T-cell (primary cell): ENCODE measurements at regions not wholly inside any gene's neighbourhood (a gene's known extent, or its start where the extent isn't known, plus 50 kb on each side); places are given as distances from the start of the nearest gene placed in this dataset.
"Not testable (repeated sequence)": the region's sequence is repeated elsewhere in the genome, so short reads cannot be mapped to it uniquely, and the experiment has no call there.

Experiments
- ATAC-seq, 4 experiments: fragments of 200-7000 bp in 3 of 4; fragments of 150-1000 bp in 1 of 4; cut with Tn5 transposase; replicated peaks in 1 of 4; 1 replicate in 3 of 4; 2 replicates in 1 of 4; pipeline ENCODE4 v1.10.0; 2021; ENCODE audit warnings: moderate library complexity in 3 of 4, mild to moderate bottlenecking in 2 of 4, moderate number of reproducible peaks in 1 of 4
- CTCF ChIA-PET, 2 donors: fragments of 300-600 bp; sonication (Branson Sonifier 250); formaldehyde crosslinking; loops; one replicate each; lab custom pipeline; 2022; ENCODE audit warnings: antibody characterized with exemption in 2 of 2; lab: Charles Lee
- POLR2A ChIA-PET, 2 donors: fragments of 300-600 bp; sonication (Branson Sonifier 250); formaldehyde crosslinking; loops; one replicate each; lab custom pipeline; 2022; ENCODE audit warnings: antibody characterized with exemption in 2 of 2; lab: Charles Lee
- DNase-seq, 35 experiments: peaks; one replicate each; pipeline versions ENCODE4 v3.0.0 to v3.0.0-alpha.2; 2013 to 2023
- H3K27ac ChIP-seq: one replicate; pipeline ENCODE4 v1.5.1; 2013; ENCODE audit warnings: low read length
- H3K27me3 ChIP-seq, 2 experiments: replicated peaks in 1 of 2; 1 replicate in 1 of 2; 2 replicates in 1 of 2; pipeline versions ENCODE4 v1.6.1 to v1.7.0; 2013; ENCODE audit warnings: low read length in 1 of 2, mixed read lengths in 1 of 2; ENCODE audit not compliant: control insufficient read depth in 2 of 2, insufficient read depth in 2 of 2; ENCODE audit errors: extremely low read depth in 1 of 2
- H3K36me3 ChIP-seq, 2 donors: 1 replicate in 1 of 2; 2 replicates in 1 of 2; pipeline versions ENCODE4 v1.6.1 to v1.7.0; 2013; ENCODE audit warnings: low read length in 1 of 2; ENCODE audit not compliant: control insufficient read depth in 2 of 2, insufficient read depth in 1 of 2; ENCODE audit errors: extremely low read depth in 1 of 2
- H3K4me1 ChIP-seq, 2 experiments: 1 replicate in 1 of 2; 2 replicates in 1 of 2; pipeline versions ENCODE4 v1.6.1 to v1.7.0; 2013; ENCODE audit warnings: low read length in 2 of 2, mixed read lengths in 1 of 2; ENCODE audit not compliant: insufficient read depth in 2 of 2, control insufficient read depth in 1 of 2; ENCODE audit errors: extremely low read depth in 1 of 2
- H3K4me3 ChIP-seq, 2 donors: 1 replicate in 1 of 2; 2 replicates in 1 of 2; pipeline versions ENCODE4 v1.5.1 to v1.7.0; 2013; ENCODE audit warnings: mild to moderate bottlenecking in 2 of 2, low read length in 1 of 2, moderate library complexity in 1 of 2; ENCODE audit not compliant: control insufficient read depth in 1 of 2; ENCODE audit errors: extremely low read depth in 1 of 2
- H3K9me3 ChIP-seq: 2 replicates; pipeline ENCODE4 v1.7.0; 2013
- H3K27ac Mint-ChIP-seq, 2 donors: one replicate each; pipeline ENCODE4 v1.8.0; 2020 to 2021; ENCODE audit warnings: mild to moderate bottlenecking in 2 of 2, mixed read lengths in 2 of 2
- H3K27me3 Mint-ChIP-seq, 2 donors: one replicate each; pipeline ENCODE4 v1.8.0; 2021 to 2022; ENCODE audit warnings: mixed read lengths in 2 of 2
- H3K36me3 Mint-ChIP-seq: one replicate; pipeline ENCODE4 v1.8.0; 2021; ENCODE audit warnings: mixed read lengths
- H3K4me1 Mint-ChIP-seq, 3 donors: one replicate each; pipeline ENCODE4 v1.8.0; 2020 to 2022; ENCODE audit warnings: mixed read lengths in 3 of 3, mild to moderate bottlenecking in 1 of 3
- H3K4me3 Mint-ChIP-seq, 3 donors: one replicate each; pipeline ENCODE4 v1.8.0; 2020 to 2022; ENCODE audit warnings: mild to moderate bottlenecking in 3 of 3, mixed read lengths in 3 of 3, moderate library complexity in 3 of 3
- H3K9me3 Mint-ChIP-seq, 3 donors: one replicate each; pipeline ENCODE4 v1.8.0; 2020 to 2022; ENCODE audit warnings: mixed read lengths in 3 of 3
- WGBS: methylation state at CpG from one replicate; pipeline ENCODE4 v1.1.5; 2013; ENCODE audit warnings: missing lambda C conversion rate; ENCODE audit not compliant: insufficient coverage; 5-methylcytosine and 5-hydroxymethylcytosine counted together

DNA sequence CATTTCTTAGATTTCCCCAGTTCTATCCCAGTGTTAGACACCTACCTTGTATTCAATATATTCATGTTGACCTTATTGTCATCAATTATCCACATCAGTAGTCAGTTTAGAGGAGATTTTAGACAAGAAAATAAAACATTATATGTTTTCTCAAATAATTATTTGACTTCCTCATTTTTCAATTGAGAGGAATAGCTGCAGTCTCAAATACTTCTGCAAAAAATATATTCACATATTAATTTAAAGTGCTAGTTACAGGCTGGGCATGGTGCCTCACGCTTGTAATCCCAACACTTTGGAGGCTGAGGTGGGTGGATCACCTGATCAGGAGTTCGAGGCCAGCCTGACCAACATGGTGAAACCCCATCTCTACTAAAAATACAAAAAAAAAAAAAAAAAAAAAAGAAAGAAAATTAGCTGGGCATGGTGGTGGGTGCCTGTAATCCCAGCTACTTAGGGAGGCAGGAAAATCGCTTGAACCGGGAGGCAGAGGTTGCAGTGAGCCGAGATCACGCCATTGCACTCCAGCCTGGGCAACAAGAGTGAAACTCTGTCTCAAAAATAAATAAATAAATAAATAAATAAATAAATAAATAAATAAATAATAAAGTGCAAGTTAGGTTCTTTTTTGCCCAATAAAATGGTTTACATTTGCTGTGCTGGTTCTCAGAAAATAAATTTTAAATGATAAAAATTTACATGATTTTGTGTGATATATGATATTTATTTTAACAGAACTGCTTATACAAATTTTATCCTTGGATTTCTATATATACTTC is 565.3 kb upstream of the GOLIM4 start:
- H3K4me3 ChIP-seq, H3K36me3 ChIP-seq, ATAC-seq, H3K27me3 ChIP-seq, H3K9me3 Mint-ChIP-seq, H3K4me1 ChIP-seq, H3K4me3 Mint-ChIP-seq, H3K27ac ChIP-seq, H3K36me3 Mint-ChIP-seq, H3K4me1 Mint-ChIP-seq, H3K27me3 Mint-ChIP-seq, H3K9me3 ChIP-seq, DNase-seq, H3K27ac Mint-ChIP-seq, CTCF ChIA-PET: not testable (repeated sequence)
- no CpG with 5 or more reads among the region's 6 CpGs for WGBS
- POLR2A ChIA-PET, result interaction anchor here in 1 of 2 donors (0.5 kb wide), 1 partner anchor 8 kb away, joined by 4 read pairs; no protein-coding TSS in a partner anchor

DNA sequence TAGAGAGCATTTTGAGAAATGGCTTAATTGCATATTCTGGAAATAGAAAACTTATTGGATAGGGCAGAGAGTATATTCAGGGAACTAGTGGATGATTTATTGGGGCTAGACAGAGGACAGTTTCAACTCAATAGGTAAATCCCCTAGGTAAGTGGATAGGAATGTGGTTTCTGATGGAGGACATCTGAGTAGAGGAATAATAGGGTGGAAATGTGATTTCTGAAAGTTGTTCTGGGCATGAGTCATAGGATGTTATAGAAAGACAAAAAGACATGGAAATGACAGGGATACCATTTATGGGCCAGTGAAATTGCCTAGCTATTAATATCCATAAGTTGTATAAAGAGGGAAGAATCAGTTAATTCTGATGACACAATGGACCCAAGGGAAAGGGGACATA is 563.3 kb upstream of the GOLIM4 start:
- CTCF ChIA-PET, result no interaction called here
- Mint-ChIP-seq H3K4me1 (no peaks in the 10 kb centered on the region), H3K27ac (no peak overlapping the region), H3K4me3 (no peak overlapping the region), H3K36me3 (no peaks in the 10 kb centered on the region), H3K27me3 (no peaks in the 10 kb centered on the region), H3K9me3 (peaks cover 3 to 10% (median 6%) of the 10 kb centered on the region in 3 donors)
- POLR2A ChIA-PET, result no interaction called here
- ATAC-seq (no peak), DNase-seq (no peak)
- Histone ChIP-seq H3K9me3 (no peaks in the 10 kb centered on the region), H3K4me3 (no peak overlapping the region), H3K27me3 (no peaks in the 10 kb centered on the region), H3K27ac (no peak overlapping the region), H3K4me1 (no peaks in the 10 kb centered on the region), H3K36me3 (no peaks in the 10 kb centered on the region)

DNA sequence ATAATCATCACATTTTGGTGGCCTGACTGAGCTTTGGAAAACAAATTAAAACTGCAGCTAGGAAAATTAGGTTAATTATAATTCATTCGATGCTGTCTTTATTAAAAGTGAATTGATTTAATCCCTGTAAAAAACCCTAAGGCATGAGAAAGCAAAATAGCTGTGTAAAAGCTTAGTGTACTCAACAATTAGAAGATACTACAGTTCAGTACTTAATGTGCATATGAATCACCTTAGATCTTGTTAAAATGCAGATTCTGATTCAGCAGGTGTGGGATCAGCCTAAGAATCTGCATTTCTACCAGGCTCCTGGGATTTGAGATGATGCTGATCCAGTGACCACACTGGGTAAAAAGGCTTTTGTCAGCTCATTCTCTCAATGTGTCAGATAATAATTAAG is 559.9 kb upstream of the GOLIM4 start:
- H3K27ac ChIP-seq, result no peak overlapping the region
- H3K27me3 ChIP-seq, result no peaks in the 10 kb centered on the region
- no peak for DNase-seq
- Mint-ChIP-seq H3K36me3 (no peaks in the 10 kb centered on the region), H3K4me1 (no peaks in the 10 kb centered on the region), H3K9me3 (no peaks in the 10 kb centered on the region), H3K27me3 (no peaks in the 10 kb centered on the region), H3K4me3 (no peak overlapping the region), H3K27ac (no peak overlapping the region)
- ATAC-seq, result no peak
- POLR2A ChIA-PET, result interaction anchor here in 1 of 2 donors (0.6 kb wide), 1 partner anchor 972 kb away, joined by 4 read pairs; no protein-coding TSS in a partner anchor
- no peaks in the 10 kb centered on the region for H3K9me3 ChIP-seq
- CTCF ChIA-PET, result interaction anchor here in 1 of 2 donors (0.6 kb wide), 1 partner anchor 45 kb away, joined by 3 read pairs; no protein-coding TSS in a partner anchor
- H3K36me3 ChIP-seq, result no peaks in the 10 kb centered on the region
- H3K4me3 ChIP-seq, result no peak overlapping the region
- WGBS, result no CpG with 5 or more reads among the region's 1 CpG
- no peaks in the 10 kb centered on the region for H3K4me1 ChIP-seq

DNA sequence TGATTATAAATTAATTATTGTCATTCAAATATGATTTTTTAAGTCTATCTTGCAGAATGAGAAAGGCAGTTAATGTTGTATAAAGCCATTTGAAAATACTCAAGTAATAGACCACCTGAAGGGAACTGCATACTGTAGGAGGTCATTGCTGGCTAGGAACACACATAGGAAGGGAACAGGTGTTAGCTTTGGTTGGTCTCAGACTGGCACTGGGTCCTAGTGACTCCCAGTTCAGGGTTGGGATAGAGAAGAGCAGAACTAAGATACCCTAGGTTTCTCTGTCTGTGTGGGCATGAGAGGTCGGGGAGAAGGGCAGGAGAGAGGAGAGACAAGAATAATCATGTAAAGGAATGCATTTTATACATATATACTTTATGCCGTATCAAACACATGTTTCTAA is 559.0 kb upstream of the GOLIM4 start:
- ChIA-PET POLR2A (no interaction called here), CTCF (no interaction called here)

DNA sequence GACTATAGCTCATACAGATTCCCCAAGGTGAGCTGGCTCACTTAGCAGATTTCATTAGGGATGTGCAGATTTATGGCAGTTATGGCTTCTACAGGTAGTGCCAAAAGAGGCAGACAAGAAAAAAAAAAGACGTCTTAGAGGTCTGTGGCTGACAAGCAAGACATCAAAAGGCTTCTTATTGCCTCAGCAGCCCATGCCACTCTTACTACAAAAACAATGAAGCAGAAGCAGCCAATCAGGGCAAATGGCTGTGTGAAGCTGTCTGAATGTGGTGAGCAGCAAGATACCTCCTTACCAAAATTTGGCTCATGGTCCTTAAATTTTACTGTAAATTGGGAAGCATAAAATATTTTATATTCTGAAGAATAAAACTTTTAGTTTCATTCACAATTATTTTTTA is 557.5 kb upstream of the GOLIM4 start:
- H3K36me3 Mint-ChIP-seq, result no peaks in the 10 kb centered on the region
- no peaks in the 10 kb centered on the region for H3K27me3 Mint-ChIP-seq
- no peak overlapping the region for H3K4me3 ChIP-seq
- H3K4me3 Mint-ChIP-seq, result no peak overlapping the region
- H3K27ac ChIP-seq, result no peak overlapping the region
- POLR2A ChIA-PET, result no interaction called here
- no peaks in the 10 kb centered on the region for H3K9me3 Mint-ChIP-seq
- H3K27me3 ChIP-seq, result no peaks in the 10 kb centered on the region
- CTCF ChIA-PET, result no interaction called here
- no peaks in the 10 kb centered on the region for H3K4me1 ChIP-seq
- H3K9me3 ChIP-seq, result no peaks in the 10 kb centered on the region
- WGBS, result no CpG with 5 or more reads among the region's 1 CpG
- no peak for ATAC-seq
- no peak overlapping the region for H3K27ac Mint-ChIP-seq
- DNase-seq, result no peak
- no peaks in the 10 kb centered on the region for H3K4me1 Mint-ChIP-seq
- H3K36me3 ChIP-seq, result no peaks in the 10 kb centered on the region

More for the DNA sequence above, 559.0 kb upstream of the GOLIM4 start:
- Mint-ChIP-seq H3K27me3 (no peaks in the 10 kb centered on the region), H3K36me3 (no peaks in the 10 kb centered on the region), H3K27ac (no peak overlapping the region), H3K9me3 (no peaks in the 10 kb centered on the region), H3K4me1 (no peaks in the 10 kb centered on the region), H3K4me3 (no peak overlapping the region)
- WGBS, result no CpG with 5 or more reads among the region's 2 CpGs
- H3K27ac ChIP-seq, result no peak overlapping the region
- H3K36me3 ChIP-seq, result no peaks in the 10 kb centered on the region
- DNase-seq (no peak), ATAC-seq (no peak)
- no peaks in the 10 kb centered on the region for H3K4me1 ChIP-seq
- H3K4me3 ChIP-seq, result no peak overlapping the region
- H3K27me3 ChIP-seq, result no peaks in the 10 kb centered on the region
- H3K9me3 ChIP-seq, result no peaks in the 10 kb centered on the region

DNA sequence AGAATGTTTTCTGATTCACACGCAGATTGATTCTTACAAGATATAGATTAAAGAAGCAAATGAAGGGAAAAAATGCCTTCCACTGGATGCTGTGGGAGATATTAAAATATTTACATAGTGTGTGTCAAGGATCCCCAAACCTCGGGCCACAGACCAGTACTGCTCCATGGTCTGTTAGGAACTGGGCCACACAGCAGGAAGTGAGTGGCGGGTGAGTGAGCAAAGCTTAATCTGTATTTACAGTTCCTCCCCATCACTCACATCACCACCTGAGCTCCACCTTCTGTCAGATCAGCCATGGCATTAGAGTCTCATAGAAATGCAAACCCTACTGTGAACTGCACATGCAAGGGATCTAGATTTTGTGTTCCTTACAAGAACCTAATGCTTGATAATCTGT is 552.6 kb upstream of the GOLIM4 start:
- no peaks in the 10 kb centered on the region for H3K36me3 Mint-ChIP-seq
- ChIA-PET CTCF (no interaction called here), POLR2A (no interaction called here)
- no peak overlapping the region for H3K27ac Mint-ChIP-seq
- peaks cover 0 to 4% (median 0%) of the 10 kb centered on the region in 3 donors for H3K9me3 Mint-ChIP-seq
- Histone ChIP-seq H3K9me3 (no peaks in the 10 kb centered on the region), H3K4me3 (no peak overlapping the region), H3K27me3 (no peaks in the 10 kb centered on the region), H3K27ac (no peak overlapping the region), H3K4me1 (no peaks in the 10 kb centered on the region), H3K36me3 (no peaks in the 10 kb centered on the region)
- ATAC-seq (no peak), DNase-seq (no peak)
- H3K27me3 Mint-ChIP-seq, result no peaks in the 10 kb centered on the region
- no peaks in the 10 kb centered on the region for H3K4me1 Mint-ChIP-seq
- WGBS, result 100% methylated on average over 1 of the region's 3 CpGs
- H3K4me3 Mint-ChIP-seq, result no peak overlapping the region
